ENCODE measurements at regions not wholly inside any gene's neighbourhood (a gene's known extent, or its start where the extent isn't known, plus 50 kb on each side); places are given as distances from the start of the nearest gene placed in this dataset.

- intact Hi-C loops (cut with micrococcal nuclease) = no loop called here
These were observed 96.8 kb upstream of the ROBO2 start for GRCh38 chr3:76943058-76943457.

GRCh38 chr3:76943671-76944070 lies 96.2 kb upstream of the ROBO2 start:
- intact Hi-C loops (cut with micrococcal nuclease) = no loop called here
- H3K4me3 Mint-ChIP-seq (ENCODE audit: low read depth) = no peak overlapping the region
- no peaks in the 10 kb centered on the region for H3K4me1 Mint-ChIP-seq (ENCODE audit: low read depth)
- H3K9me3 Mint-ChIP-seq = peaks cover 25% of the 10 kb centered on the region
- no peaks in the 10 kb centered on the region for H3K27me3 Mint-ChIP-seq (ENCODE audit: low read depth)
- no peak for DNase-seq (ENCODE audit: low spot score)
- no peaks in the 10 kb centered on the region for H3K36me3 Mint-ChIP-seq (ENCODE audit: low read depth)
- no peak overlapping the region for H3K27ac Mint-ChIP-seq

More at GRCh38 chr3:76943058-76943457, 96.8 kb upstream of the ROBO2 start:
- Mint-ChIP-seq H3K9me3 (peaks cover 29% of the 10 kb centered on the region), H3K27ac (no peak overlapping the region), H3K4me1 (ENCODE audit: low read depth) (no peaks in the 10 kb centered on the region), H3K27me3 (ENCODE audit: low read depth) (no peaks in the 10 kb centered on the region), H3K4me3 (ENCODE audit: low read depth) (no peak overlapping the region), H3K36me3 (ENCODE audit: low read depth) (no peaks in the 10 kb centered on the region)
- no peak for DNase-seq (ENCODE audit: low spot score)

- Mint-ChIP-seq H3K27me3 (ENCODE audit: low read depth) (no peaks in the 10 kb centered on the region), H3K4me3 (ENCODE audit: low read depth) (no peak overlapping the region), H3K4me1 (ENCODE audit: low read depth) (no peaks in the 10 kb centered on the region), H3K27ac (no peak overlapping the region), H3K9me3 (peaks cover 31% of the 10 kb centered on the region), H3K36me3 (ENCODE audit: low read depth) (no peaks in the 10 kb centered on the region)
- intact Hi-C loops (cut with micrococcal nuclease) = no loop called here
- no peak for DNase-seq (ENCODE audit: low spot score)
These were observed 90.9 kb upstream of the ROBO2 start for GRCh38 chr3:76949033-76949432.

GRCh38 chr3:76949462-76949861 lies 90.4 kb upstream of the ROBO2 start:
- no peak overlapping the region for H3K4me3 Mint-ChIP-seq (ENCODE audit: low read depth)
- no peak for DNase-seq (ENCODE audit: low spot score)
- no peaks in the 10 kb centered on the region for H3K27me3 Mint-ChIP-seq (ENCODE audit: low read depth)
- no peaks in the 10 kb centered on the region for H3K4me1 Mint-ChIP-seq (ENCODE audit: low read depth)
- intact Hi-C loops (cut with micrococcal nuclease) = no loop called here
- H3K9me3 Mint-ChIP-seq = peaks cover 31% of the 10 kb centered on the region
- H3K36me3 Mint-ChIP-seq (ENCODE audit: low read depth) = no peaks in the 10 kb centered on the region
- no peak overlapping the region for H3K27ac Mint-ChIP-seq

GRCh38 chr3:76950590-76950989 lies 89.3 kb upstream of the ROBO2 start:
- H3K27me3 Mint-ChIP-seq (ENCODE audit: low read depth) = no peaks in the 10 kb centered on the region
- peaks cover 28% of the 10 kb centered on the region for H3K9me3 Mint-ChIP-seq
- intact Hi-C loops (cut with micrococcal nuclease) = no loop called here
- no peak overlapping the region for H3K27ac Mint-ChIP-seq
- H3K36me3 Mint-ChIP-seq (ENCODE audit: low read depth) = no peaks in the 10 kb centered on the region
- DNase-seq (ENCODE audit: low spot score) = no peak
- no peaks in the 10 kb centered on the region for H3K4me1 Mint-ChIP-seq (ENCODE audit: low read depth)
- no peak overlapping the region for H3K4me3 Mint-ChIP-seq (ENCODE audit: low read depth)

GRCh38 chr3:76954412-76954811 lies 85.5 kb upstream of the ROBO2 start:
- intact Hi-C loops (cut with micrococcal nuclease) = no loop called here
- no peaks in the 10 kb centered on the region for H3K36me3 Mint-ChIP-seq (ENCODE audit: low read depth)
- peaks cover 33% of the 10 kb centered on the region for H3K9me3 Mint-ChIP-seq
- no peak for DNase-seq (ENCODE audit: low spot score)
- no peaks in the 10 kb centered on the region for H3K27me3 Mint-ChIP-seq (ENCODE audit: low read depth)
- H3K4me1 Mint-ChIP-seq (ENCODE audit: low read depth) = no peaks in the 10 kb centered on the region
- H3K4me3 Mint-ChIP-seq (ENCODE audit: low read depth) = no peak overlapping the region
- H3K27ac Mint-ChIP-seq = no peak overlapping the region

- Mint-ChIP-seq H3K9me3 (peaks cover 15% of the 10 kb centered on the region), H3K4me3 (ENCODE audit: low read depth) (no peak overlapping the region), H3K27me3 (ENCODE audit: low read depth) (no peaks in the 10 kb centered on the region), H3K4me1 (ENCODE audit: low read depth) (no peaks in the 10 kb centered on the region), H3K27ac (no peak overlapping the region), H3K36me3 (ENCODE audit: low read depth) (no peaks in the 10 kb centered on the region)
- no peak for DNase-seq (ENCODE audit: low spot score)
- intact Hi-C loops (cut with micrococcal nuclease) = no loop called here
These were observed 81.6 kb upstream of the ROBO2 start for GRCh38 chr3:76958274-76958673.

GRCh38 chr3:76958861-76959260 lies 81.0 kb upstream of the ROBO2 start:
- DNase-seq (ENCODE audit: low spot score) = no peak
- Mint-ChIP-seq H3K36me3 (ENCODE audit: low read depth) (no peaks in the 10 kb centered on the region), H3K27ac (no peak overlapping the region), H3K4me1 (ENCODE audit: low read depth) (no peaks in the 10 kb centered on the region), H3K27me3 (ENCODE audit: low read depth) (no peaks in the 10 kb centered on the region), H3K4me3 (ENCODE audit: low read depth) (no peak overlapping the region), H3K9me3 (peaks cover 13% of the 10 kb centered on the region)
- intact Hi-C loops (cut with micrococcal nuclease) = no loop called here

GRCh38 chr3:76961284-76961683 lies 78.6 kb upstream of the ROBO2 start:
- DNase-seq (ENCODE audit: low spot score) = no peak
- H3K27ac Mint-ChIP-seq = no peak overlapping the region
- intact Hi-C loops (cut with micrococcal nuclease) = no loop called here
- no peaks in the 10 kb centered on the region for H3K4me1 Mint-ChIP-seq (ENCODE audit: low read depth)
- H3K27me3 Mint-ChIP-seq (ENCODE audit: low read depth) = no peaks in the 10 kb centered on the region
- no peak overlapping the region for H3K4me3 Mint-ChIP-seq (ENCODE audit: low read depth)
- peaks cover 23% of the 10 kb centered on the region for H3K9me3 Mint-ChIP-seq
- no peaks in the 10 kb centered on the region for H3K36me3 Mint-ChIP-seq (ENCODE audit: low read depth)

- Mint-ChIP-seq H3K27me3 (ENCODE audit: low read depth) (no peaks in the 10 kb centered on the region), H3K4me3 (ENCODE audit: low read depth) (no peak overlapping the region), H3K27ac (no peak overlapping the region), H3K36me3 (ENCODE audit: low read depth) (no peaks in the 10 kb centered on the region), H3K9me3 (peaks cover 24% of the 10 kb centered on the region), H3K4me1 (ENCODE audit: low read depth) (no peaks in the 10 kb centered on the region)
- intact Hi-C loops (cut with micrococcal nuclease) = no loop called here
- no peak for DNase-seq (ENCODE audit: low spot score)
These were observed 74.7 kb upstream of the ROBO2 start for GRCh38 chr3:76965122-76965725.

- H3K4me3 Mint-ChIP-seq (ENCODE audit: low read depth) = no peak overlapping the region
- no peaks in the 10 kb centered on the region for H3K27me3 Mint-ChIP-seq (ENCODE audit: low read depth)
- H3K9me3 Mint-ChIP-seq = peaks cover 21% of the 10 kb centered on the region
- DNase-seq (ENCODE audit: low spot score) = no peak
- no peak overlapping the region for H3K27ac Mint-ChIP-seq
- no peaks in the 10 kb centered on the region for H3K4me1 Mint-ChIP-seq (ENCODE audit: low read depth)
- H3K36me3 Mint-ChIP-seq (ENCODE audit: low read depth) = no peaks in the 10 kb centered on the region
- intact Hi-C loops (cut with micrococcal nuclease) = no loop called here
These were observed 70.4 kb upstream of the ROBO2 start for GRCh38 chr3:76969471-76969870.

GRCh38 chr3:76969996-76970615 lies 69.8 kb upstream of the ROBO2 start:
- Mint-ChIP-seq H3K27me3 (ENCODE audit: low read depth) (no peaks in the 10 kb centered on the region), H3K4me3 (ENCODE audit: low read depth) (no peak overlapping the region)
- intact Hi-C loops (cut with micrococcal nuclease) = no loop called here

GRCh38 chr3:76972624-76973296 lies 67.1 kb upstream of the ROBO2 start:
- DNase-seq (ENCODE audit: low spot score) = no peak
- intact Hi-C loops (cut with micrococcal nuclease) = no loop called here
- H3K36me3 Mint-ChIP-seq (ENCODE audit: low read depth) = no peaks in the 10 kb centered on the region
- peaks cover 4% of the 10 kb centered on the region for H3K9me3 Mint-ChIP-seq
- H3K27me3 Mint-ChIP-seq (ENCODE audit: low read depth) = no peaks in the 10 kb centered on the region
- H3K27ac Mint-ChIP-seq = no peak overlapping the region
- no peaks in the 10 kb centered on the region for H3K4me1 Mint-ChIP-seq (ENCODE audit: low read depth)
- no peak overlapping the region for H3K4me3 Mint-ChIP-seq (ENCODE audit: low read depth)

More at GRCh38 chr3:76969996-76970615, 69.8 kb upstream of the ROBO2 start:
- DNase-seq (ENCODE audit: low spot score) = no peak
- peaks cover 18% of the 10 kb centered on the region for H3K9me3 Mint-ChIP-seq
- H3K27ac Mint-ChIP-seq = no peak overlapping the region
- no peaks in the 10 kb centered on the region for H3K4me1 Mint-ChIP-seq (ENCODE audit: low read depth)
- H3K36me3 Mint-ChIP-seq (ENCODE audit: low read depth) = no peaks in the 10 kb centered on the region
